ENCODE measurements at regions not wholly inside any gene's neighbourhood (a gene's known extent, or its start where the extent isn't known, plus 50 kb on each side); places are given as distances from the start of the nearest gene placed in this dataset.
A peak's percentile ranks its signal among the peaks of the same experiment; 100 is the strongest.

DNA sequence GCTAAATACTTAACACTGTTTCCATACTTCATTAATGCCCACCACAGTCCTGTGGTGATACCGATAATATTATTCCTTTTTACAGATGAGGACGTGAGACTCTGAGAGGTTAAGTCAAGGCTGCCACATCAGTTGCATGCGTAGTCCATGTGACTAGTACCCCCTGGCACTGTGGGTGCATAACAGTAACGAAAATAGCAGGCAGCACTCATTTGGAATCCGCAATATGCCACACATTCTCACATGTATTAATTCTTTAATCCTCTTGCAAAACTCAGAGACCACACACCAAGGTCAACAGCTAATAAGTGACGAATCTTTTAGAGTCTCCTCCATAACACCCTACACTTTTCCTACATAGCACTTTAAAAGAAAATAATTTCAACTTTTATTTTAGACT, 99.5 kb upstream of the HABP2 start:
- FAIRE-seq, result no peak
- DNase-seq (ENCODE audit: insufficient read length, low spot score), result no peak

DNA sequence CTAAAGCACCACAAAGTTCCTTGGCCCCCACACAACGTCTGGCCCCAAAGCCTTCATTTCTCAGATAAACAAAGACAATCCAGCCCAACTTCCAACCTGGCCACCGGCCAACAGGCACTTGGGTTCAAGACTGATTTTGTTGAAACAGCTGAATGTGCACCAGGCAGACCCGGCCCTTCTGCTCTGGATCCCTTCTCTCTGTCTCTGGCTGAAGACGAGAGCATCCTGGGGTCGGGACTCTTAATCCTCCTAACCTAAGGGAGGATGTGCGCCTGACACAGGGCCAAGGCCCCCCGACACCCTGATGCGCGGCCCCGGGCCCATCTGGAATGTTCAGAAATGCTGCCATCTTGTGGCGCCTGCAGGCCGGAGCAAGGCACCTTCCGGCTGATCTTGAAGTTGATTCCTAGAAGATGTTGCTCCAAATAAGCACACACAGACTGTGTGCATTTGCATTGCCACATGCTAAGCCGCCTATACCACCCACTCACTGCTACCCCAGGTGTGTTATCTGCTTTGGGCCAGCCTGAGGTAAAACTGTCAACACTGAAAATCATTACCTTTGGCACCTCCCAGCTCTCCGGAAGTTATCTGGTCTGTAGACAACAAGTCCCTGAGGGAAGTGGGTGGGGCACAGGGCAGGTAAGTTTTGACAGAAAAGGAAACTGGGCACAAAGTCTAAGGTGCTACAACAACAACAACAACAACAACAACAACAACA, 98.4 kb upstream of the HABP2 start:
- no peak for FAIRE-seq
- peak; percentile 18 for DNase-seq (ENCODE audit: insufficient read length, low spot score)

- DNase-seq (ENCODE audit: insufficient read length, low spot score) (no peak), FAIRE-seq (no peak)
Observed at GRCh38 chr10:113455947-113456346, 96.9 kb upstream of the HABP2 start.

- no peak for FAIRE-seq
- DNase-seq (ENCODE audit: insufficient read length, low spot score), result no peak
Observed at GRCh38 chr10:113456741-113457140, 96.1 kb upstream of the HABP2 start.

- FAIRE-seq (no peak), DNase-seq (ENCODE audit: insufficient read length, low spot score) (no peak)
Observed at GRCh38 chr10:113457408-113457807, 95.4 kb upstream of the HABP2 start.

GRCh38 chr10:113458451-113458850, 94.4 kb upstream of the HABP2 start:
- FAIRE-seq (no peak), DNase-seq (ENCODE audit: insufficient read length, low spot score) (no peak)

DNA sequence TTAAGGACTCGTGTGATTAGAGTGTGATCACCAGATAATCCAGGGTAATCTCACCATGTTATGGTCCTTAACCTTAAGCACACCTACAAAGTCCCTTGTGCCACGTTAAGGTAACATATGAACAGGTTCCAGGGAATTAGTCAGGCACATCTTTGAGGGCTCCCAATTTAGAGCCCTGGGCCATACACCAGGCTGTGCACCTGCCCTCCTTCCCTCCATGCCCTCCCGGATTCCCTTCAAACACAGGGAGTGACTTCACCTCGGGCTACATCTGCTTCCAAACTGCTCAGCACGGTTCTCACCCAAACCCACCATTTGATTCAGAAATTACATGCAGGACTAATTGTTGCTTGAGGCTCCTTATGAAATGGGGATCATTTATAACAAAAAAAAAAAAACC, 93.9 kb upstream of the HABP2 start:
- FAIRE-seq (no peak), DNase-seq (ENCODE audit: insufficient read length, low spot score) (no peak)

- DNase-seq (ENCODE audit: insufficient read length, low spot score), result no peak
- FAIRE-seq, result no peak
Observed at GRCh38 chr10:113459626-113460280, 93.1 kb upstream of the HABP2 start.

- FAIRE-seq, result no peak
- no peak for DNase-seq (ENCODE audit: insufficient read length, low spot score)
Observed at GRCh38 chr10:113463083-113463482, 89.8 kb upstream of the HABP2 start.

DNA sequence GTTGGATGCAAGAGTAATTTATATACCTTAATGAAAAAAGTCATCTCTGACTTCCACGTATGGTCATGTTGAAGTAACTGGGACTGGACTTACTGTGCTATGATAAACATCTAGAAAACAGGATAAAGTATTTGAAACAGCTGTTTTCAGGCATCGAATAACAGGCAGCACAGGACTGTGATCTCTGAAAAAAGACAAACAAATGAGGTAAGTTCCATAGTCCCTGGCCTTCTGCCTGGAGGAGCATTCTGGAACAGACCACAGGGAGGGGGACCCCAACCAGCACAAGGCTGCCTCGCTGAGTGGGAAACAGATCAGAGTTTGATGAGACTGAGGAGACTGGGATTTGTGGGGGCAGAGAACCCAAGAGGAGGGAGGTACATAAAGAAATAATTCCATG, 89.1 kb upstream of the HABP2 start:
- no peak for DNase-seq (ENCODE audit: insufficient read length, low spot score)
- FAIRE-seq, result no peak

- DNase-seq (ENCODE audit: insufficient read length, low spot score) (no peak), FAIRE-seq (no peak)
Observed at GRCh38 chr10:113469796-113470195, 83.1 kb upstream of the HABP2 start.

GRCh38 chr10:113470372-113471240, 82.2 kb upstream of the HABP2 start:
- FAIRE-seq (no peak), DNase-seq (ENCODE audit: insufficient read length, low spot score) (no peak)

DNA sequence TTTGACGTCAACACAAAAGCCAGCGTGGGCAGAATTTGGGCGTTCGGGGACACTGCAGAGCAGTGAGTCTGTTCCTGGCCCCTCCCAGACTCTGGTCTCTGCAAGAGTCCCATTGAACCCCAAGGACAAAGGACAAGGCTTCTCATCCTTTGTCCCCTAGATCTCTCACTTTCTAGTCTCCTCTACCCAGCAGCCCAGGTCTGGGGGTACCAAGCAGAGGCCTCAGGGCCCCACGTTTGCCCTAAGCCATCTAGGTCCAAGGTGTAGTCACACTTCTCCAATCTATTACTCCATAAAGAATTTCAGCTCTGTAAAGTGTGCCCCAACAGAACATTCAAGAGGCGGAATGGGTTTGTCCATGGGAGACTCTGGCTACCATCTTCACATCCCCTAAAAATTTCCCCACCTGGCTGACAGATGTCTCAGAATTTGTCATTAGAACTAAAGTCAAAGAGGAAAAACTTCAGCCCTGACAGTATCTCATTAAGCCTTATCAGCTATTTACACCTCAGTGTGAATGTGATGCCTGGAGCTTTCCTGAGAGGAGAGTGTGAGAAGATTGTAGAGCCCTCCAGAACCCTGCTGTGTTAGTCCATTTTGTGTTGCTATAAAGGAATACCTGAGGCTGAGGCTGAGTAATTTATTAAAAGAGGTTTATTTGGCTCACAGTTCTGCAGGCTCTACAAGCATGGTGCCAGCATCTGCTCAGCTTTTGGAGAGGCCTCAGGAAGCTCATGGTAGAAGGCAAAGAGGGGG, 81.4 kb upstream of the HABP2 start:
- FAIRE-seq (no peak), DNase-seq (ENCODE audit: insufficient read length, low spot score) (no peak)

GRCh38 chr10:113473011-113473410, 79.8 kb upstream of the HABP2 start:
- no peak for DNase-seq (ENCODE audit: insufficient read length, low spot score)
- FAIRE-seq, result no peak

DNA sequence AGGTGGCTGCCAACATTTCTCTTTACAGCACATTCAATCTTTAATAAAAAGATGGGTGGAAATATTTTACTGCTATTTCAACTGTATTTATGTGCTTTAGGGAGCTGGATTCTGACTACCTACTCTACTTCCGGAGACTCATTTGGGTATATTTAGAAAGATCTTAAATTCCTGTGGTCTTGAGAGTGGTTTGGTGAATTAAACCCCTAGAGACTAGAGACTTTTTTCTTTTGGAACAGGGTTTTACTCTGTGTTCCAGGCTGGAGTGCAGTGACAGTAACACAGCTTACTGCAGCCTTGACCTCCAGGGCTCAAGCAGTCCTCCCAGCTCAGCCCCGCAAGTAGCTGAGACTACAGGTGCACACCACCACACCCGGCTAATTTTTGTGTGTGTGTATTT, 79.0 kb upstream of the HABP2 start:
- no peak for FAIRE-seq

GRCh38 chr10:113474752-113475151, 78.1 kb upstream of the HABP2 start:
- DNase-seq (ENCODE audit: insufficient read length, low spot score), result no peak
- no peak for FAIRE-seq

More for the DNA sequence above, 79.0 kb upstream of the HABP2 start:
- no peak for DNase-seq (ENCODE audit: insufficient read length, low spot score)

DNA sequence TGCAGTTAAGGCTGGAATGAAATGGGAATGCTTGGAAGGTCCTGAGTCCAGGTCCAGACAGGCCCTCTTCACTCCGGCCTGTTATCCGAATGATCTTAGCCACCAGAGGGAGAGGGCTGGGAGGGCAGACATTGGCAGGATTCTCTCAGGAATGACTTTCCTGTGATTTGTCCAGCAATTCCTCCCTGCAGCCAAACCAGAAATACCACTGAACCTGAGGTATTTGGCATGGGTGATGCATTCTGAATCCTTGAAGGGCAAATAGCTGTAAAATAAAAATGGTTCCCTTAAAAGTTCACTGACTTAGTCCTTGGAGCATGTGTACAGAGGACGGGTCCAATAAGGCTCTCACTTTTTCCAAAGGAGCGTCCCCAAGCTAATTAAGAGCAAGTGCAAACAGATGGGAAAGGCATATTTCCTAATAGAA, 77.5 kb upstream of the HABP2 start:
- FAIRE-seq (no peak), DNase-seq (ENCODE audit: insufficient read length, low spot score) (no peak)

DNA sequence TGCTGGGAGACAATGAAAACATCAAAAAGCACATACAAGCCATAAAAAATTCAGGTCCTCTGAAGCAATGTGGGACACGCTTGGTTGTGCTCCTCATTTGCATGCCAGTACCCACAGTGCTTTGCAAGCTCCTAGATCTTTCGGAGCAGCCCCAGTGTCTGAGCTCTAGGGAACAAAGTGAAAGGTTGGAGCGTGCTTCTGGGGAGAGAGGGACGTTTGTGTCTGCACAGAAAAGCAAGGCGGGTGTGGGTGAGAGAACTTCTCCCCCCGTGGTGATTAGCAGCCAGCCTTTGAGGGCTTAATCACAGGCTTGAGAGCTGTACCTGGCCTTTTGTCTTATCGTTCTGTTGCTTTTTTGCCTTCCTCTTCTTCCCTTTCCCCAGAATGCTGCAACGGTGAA, 76.7 kb upstream of the HABP2 start:
- DNase-seq (ENCODE audit: insufficient read length, low spot score) (no peak), FAIRE-seq (no peak)

GRCh38 chr10:113476673-113477072, 76.2 kb upstream of the HABP2 start:
- DNase-seq (ENCODE audit: insufficient read length, low spot score) (no peak), FAIRE-seq (no peak)

GRCh38 chr10:113477451-113477850, 75.4 kb upstream of the HABP2 start:
- FAIRE-seq (no peak), DNase-seq (ENCODE audit: insufficient read length, low spot score) (no peak)
